ENCODE measurements at regions not wholly inside any gene's neighbourhood (a gene's known extent, or its start where the extent isn't known, plus 50 kb on each side); places are given as distances from the start of the nearest gene placed in this dataset.

DNA sequence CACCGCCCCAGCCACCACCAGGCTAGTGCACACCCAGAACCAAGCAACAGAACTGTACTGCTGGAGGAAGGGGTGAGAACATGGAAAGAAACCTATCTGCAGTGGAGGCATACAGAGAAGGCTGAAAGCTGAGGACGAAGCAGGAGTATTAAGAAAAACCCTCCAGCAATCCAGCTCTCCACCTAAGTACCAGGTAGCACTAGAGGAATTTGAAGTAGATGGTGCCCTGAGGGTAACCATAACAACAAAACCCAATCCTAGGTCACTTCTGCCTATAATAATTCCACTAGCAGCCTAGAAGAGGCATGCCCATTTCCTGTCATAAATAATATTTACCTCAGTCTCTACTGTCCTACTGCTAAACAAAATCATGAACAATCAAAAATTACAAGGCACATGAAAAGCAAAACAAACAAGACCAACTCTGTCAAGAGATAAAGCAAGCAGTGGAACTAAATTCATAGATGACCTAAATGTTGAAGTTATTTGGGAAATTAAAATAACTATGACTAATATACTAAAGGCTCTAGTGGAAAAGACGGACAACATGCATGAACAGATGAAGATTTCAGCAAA lies 51.1 kb downstream of the HYCC1 start:
- DNase-seq (ENCODE audit: low read depth in 2 of 2) = no peak

DNA sequence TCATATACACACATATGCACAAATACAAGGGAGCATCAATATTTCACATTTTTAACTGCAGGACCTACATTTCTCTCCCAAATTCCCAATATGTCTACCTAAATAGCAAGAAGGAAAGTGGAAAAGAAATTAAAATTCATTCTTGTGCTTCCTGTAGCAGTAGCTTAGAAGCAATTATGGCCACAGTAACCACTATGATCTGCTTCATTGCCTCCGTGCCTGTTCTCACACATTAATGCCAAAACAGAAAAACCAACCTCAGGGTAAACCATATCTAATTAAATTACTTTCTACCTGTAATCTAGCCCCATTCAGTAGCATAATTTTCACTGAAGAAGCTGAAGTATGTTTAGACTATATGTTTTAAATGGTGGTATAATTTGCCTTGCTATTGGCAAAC lies 55.2 kb downstream of the HYCC1 start:
- DNase-seq (ENCODE audit: low read depth in 2 of 2) = no peak

DNA sequence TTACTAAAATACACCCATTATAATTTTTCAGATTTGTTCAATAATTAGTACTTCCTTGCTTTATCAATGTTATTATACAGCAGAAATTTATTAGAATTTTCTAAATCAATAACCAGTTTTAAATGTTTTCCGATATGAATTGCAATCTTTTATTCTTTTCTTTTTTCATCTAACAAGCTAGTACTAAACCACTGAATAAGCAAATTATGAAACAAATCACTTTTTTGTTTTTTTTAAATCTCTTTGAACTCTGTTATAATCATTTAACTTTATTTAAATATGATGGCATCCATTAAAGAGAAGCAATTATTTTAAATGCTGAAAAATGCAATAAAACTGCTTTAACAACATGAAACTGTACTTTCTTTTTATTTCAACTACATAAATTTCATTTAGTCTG lies 59.7 kb downstream of the HYCC1 start:
- DNase-seq (ENCODE audit: low read depth in 2 of 2) = no peak

DNA sequence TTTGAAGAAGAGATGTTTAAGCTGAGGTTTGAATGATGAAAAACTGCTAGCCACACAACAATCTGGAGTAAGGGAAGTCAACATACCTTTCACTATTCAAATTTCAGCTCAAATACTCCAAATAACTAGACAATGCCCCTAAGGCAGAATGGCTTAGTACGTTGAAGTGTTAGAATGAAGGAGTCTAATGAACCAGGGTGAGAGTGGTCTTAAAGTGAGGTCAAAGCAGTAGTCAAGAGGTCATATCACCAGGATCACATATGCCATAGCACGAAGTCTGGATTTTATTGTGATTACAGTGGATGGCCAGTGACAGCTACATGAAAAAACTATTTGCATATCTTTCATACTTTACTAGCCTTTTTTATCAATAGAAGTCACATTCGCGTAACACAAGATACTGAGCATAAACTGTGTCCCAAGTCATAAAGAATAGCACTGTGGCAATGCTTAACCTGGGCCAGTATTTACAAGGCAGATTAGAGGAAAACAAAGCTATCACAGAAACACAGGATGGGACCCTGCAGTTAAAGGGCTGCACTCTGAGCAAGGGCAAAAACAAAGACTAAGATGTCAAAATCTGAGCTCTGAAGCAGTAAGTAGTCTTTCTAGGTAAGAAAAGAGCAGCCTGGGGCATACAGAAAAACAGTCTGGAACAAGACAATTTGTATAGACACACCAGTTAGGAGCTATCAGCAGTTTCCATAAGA lies 61.5 kb downstream of the HYCC1 start:
- no peak for DNase-seq (ENCODE audit: low read depth in 2 of 2)

DNA sequence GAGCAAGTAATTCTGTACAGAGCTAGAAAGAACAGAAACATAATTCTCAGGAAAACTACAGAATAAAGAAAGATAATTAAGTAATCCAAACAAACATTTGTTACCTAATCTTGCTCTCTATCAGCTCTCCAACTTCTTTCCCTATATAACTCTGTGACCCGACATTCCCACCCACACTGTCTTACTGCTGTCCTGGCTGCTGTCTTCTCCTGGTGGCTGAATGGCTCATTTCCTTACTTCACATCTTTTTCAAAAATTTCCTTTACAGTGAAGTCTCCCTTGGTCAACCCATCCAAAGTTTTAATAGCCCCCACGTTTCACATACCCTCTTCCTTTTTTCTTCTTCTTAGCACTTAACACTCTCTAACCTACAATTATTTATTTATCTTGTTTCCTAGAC lies 64.0 kb downstream of the HYCC1 start:
- no peak for DNase-seq (ENCODE audit: low read depth in 2 of 2)

DNA sequence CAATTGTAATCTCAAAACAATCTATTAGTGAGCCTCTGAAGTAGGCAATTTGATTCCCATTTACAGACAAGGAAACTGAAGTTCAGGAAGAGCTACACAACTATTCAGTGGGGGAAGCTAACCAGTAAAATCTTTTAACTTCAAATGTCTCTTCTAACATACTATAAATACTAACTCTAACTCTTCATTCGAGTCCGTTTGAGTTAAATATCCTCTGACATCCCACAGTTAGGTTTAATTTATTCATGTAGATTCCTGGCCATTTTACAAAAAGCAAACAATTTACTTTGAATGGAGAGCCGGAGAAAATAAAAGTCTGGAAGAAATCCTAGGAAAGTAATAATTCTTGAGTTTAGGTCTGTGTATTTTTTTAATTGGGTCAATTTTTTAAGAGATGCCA lies 64.7 kb downstream of the HYCC1 start:
- no peak for DNase-seq (ENCODE audit: low read depth in 2 of 2)

DNA sequence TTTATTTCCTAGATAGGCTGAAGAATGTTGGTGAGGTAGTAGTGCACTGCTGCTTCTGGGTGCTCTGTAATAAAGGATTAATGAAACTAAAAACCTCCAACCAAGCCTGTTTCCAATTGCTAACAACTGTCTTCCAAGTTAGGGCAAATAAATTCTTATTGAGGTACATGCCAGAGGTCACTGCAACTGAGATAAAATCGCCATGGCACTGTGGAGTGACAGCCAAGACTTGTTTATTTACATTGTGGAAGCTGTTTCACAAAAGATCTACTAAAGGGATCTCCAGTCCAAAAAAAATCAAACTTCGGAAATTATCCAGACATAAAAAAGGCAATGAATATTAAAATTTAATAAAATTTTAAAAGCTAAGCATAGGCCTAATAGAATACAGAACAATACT lies 65.2 kb downstream of the HYCC1 start:
- no peak for DNase-seq (ENCODE audit: low read depth in 2 of 2)

DNA sequence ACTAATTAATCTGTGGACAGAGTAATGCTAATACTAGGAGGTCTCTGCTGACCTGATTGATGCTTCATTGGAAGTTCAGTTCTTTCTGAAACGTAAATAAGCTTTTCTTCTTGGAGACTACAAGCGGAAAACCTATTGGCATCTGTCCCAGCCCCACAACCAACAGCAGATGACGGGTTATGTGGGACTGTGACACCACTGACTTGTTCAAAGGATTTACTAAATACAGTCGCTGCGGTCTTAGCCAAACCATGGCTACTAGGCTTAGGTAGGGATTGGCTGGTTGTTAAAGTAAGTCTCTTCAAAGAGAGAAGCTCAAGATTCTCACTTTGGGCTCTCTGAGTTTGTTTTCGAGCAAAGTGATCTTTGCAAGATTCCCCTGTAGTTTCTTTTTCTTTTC lies 68.3 kb downstream of the HYCC1 start:
- DNase-seq (ENCODE audit: low read depth in 2 of 2) = no peak

DNA sequence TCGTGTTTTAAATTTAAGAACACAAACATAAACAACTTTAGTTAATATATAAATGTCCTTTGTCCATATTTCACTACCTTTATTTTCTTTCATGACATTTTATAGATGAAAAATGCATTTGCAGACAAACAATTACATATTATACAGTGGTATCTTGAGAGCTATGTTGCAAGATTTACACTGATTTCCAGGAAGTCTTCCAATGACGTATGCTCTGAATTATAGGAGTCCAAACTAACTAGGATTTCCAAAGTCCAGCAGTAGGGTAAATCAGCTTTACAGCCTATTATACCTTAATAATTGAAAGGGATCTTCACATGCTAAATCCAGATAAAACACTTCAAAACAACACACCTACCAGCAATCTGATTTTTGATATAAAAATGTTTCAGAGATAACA lies 69.4 kb downstream of the HYCC1 start:
- DNase-seq (ENCODE audit: low read depth in 2 of 2) = no peak

DNA sequence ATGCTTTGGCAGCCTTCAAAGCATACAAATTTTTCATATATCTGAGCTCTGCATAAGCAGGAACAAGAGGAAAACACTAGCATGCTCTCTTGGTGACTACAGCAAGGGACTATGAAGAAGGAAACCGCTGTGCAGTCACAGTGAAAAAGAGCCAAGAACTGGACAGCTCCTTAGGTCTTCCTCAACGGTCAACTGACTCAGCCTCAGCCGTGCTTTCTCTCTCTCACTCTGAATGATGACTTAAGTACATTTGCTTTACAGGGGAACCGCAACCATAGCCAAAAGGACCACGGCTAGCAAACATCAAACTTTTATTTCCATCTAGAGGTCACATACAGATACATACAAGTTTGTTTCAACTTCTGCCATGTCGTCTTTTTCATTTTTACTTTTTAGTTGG lies 69.9 kb downstream of the HYCC1 start:
- no peak for DNase-seq (ENCODE audit: low read depth in 2 of 2)

DNA sequence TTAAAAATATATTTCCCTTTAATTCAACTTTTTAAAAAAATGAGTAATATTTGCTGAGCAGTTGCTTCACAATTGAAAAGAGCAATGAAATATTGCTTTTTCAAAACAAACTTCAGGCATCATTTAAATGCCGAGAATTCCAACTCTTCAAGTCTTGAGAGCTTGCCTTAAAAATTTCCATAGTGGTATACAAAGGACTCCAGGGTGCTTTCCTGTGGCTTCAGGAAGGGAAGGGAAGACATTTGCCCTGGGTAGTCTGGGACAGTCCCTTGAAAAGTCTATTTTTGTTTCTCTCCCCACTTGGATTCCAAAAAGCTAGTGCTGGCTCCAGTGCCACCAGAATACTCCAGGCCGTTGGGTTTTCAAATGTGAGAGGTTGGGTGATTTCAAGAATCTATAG lies 71.7 kb downstream of the HYCC1 start:
- no peak for DNase-seq (ENCODE audit: low read depth in 2 of 2)

DNA sequence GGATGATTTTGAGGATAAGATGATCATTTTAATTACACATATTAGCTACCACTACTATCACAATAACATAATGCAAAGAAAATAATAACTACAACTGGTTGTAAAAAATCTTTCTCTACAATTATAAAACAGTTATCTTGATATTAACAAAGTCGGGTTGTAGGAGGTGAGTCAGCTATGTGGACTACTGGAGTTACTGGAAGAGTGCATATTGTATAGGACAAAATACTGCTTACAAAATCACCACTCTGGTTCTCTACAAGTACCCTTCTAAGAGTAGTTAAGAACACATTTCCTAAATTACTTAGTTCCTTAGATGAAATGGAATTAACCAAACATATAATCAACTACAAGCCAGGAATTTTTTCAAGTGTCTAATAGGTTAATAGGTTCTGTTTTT lies 74.1 kb downstream of the HYCC1 start:
- DNase-seq (ENCODE audit: low read depth in 2 of 2) = no peak

DNA sequence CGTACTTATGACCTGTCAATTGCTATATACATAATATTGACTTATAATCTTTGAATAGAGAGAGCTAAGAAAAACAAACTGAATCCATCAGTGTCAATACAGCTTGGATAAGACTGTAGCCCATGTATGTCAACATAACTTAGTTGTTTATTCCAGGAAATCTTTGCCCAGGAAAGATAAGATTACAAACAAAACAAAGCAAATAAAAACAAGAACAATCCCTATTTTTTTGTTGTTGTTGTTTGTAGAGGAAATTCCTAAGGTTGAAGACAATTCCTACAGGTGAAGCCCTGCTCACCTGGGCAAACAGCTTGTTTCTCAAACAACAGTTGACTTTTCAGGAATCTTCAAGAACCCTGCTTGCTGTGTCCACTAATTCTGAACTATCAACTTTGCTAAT lies 76.0 kb downstream of the HYCC1 start:
- DNase-seq (ENCODE audit: low read depth in 2 of 2) = no peak

DNA sequence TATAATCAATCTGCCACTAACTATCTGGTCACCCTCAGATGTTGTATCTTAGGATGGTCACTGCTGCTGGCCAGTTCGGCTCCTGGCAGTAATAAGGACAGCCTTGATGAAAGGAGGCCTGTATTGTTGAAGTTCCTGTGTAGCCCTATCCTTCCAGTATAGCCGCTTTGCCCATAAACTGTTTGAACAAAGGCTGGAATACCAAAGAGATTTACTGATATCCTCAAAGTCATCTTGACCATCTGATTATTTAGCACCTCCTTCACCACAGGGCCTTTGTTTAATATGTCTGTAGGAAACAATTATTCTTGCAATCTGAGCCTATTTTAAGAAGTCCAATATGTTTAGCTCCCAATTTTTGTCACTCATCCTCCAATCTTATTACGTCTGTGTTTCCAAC lies 77.7 kb downstream of the HYCC1 start:
- DNase-seq (ENCODE audit: low read depth in 2 of 2) = no peak

DNA sequence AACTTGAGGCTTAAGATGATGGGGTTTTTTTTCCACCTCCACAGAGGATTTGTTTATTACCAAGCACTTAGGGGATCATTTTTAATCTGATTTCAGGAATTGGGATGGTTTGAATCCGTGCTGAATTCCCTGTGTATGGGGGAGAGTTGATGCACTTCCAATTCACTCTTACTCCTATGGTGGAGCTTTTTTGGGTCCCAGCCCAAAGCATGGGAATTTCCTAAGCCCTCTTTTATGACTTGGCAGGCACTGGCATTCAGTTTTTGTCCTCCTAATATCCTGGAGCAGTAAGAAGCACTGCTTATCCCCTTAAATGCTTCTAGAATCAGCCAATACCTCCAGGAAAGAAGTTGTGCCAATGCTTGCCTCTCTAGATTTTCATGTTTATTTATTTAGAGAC lies 78.7 kb downstream of the HYCC1 start:
- no peak for DNase-seq (ENCODE audit: low read depth in 2 of 2)

DNA sequence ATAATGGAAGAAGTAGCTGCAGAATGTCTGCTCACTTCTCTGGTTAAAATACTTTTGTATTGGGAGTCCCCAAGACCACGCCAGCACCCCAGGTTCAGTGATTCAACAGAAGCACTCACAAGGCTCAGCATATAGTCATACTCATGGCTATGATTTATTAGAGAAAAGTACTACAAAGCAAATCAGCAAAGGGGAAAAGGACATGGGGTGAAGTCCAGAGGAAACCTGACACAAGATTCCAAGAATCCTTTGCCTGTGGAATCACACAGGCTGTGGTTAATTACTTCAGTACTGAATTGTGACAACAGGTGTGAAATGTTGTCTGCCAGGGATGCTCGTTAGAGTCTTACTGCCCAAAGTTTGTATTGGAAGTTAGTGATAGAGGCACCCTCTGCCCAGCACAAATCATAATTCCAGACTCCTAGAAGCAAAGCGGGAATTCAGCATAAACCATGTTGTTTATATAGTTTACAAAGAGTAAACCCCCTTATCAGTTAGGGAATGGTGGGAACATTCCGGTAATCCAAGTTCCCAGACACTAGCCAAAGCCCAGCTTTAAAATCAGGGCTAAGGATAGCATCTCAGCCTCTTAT lies 79.4 kb downstream of the HYCC1 start:
- DNase-seq (ENCODE audit: low read depth in 2 of 2) = no peak

DNA sequence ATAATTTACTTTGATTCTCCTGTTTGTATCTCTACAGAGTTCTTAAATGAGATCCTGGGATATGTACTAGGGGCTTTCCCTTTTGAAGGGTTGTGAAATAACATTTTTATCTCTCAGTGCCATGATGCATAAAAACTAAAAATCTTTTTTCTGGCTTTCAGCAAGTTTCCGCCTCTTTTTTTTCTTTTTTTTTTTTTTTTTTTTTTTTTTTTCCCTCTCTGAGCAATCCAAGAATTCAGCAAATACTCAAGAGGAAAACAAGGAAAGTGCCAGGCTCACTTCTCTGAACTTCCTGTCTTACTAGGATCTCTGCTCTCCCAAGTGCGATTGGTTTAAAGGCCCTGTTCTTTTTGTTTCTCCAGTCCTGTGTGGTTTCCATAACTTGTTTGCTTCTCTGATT lies 79.9 kb downstream of the HYCC1 start:
- DNase-seq (ENCODE audit: low read depth in 2 of 2) = no peak

DNA sequence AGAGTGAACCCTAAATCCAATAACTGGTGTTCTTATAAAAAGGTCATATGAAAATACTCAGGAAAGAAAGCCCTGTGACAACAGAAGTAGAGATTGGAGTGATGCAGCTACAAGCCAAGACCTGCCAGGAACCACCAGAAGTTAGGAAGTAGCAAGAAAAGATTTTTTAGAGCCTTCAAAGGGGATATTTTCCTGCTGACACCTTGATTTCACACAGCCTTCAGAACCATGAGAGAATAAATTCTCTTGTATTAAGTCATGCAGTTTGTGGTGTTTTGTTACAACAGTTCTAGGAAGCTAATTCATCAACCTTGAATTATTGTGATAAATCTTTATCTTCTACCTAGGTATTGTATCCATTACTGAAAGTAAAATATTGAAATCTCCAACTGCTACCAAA lies 81.0 kb downstream of the HYCC1 start:
- no peak for DNase-seq (ENCODE audit: low read depth in 2 of 2)

DNA sequence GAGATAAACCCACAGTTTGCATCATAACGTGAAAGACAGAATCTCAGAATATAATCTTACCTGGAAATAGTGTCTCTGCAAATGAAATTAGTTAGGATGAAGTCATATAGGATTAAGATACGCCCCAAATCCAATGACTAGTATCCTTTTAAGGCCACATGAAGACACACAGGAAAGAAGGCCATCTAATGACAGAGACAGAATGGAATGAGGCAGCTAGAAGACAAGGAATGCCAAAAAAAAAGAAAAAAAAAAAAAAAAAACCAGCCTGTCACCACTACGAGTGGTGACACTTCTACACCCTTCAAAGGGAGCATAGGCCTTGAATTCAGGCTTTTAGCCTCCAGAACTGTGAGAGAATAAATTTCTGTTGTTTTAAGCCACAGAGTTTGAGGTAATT lies 82.9 kb downstream of the HYCC1 start:
- DNase-seq (ENCODE audit: low read depth in 2 of 2) = no peak

DNA sequence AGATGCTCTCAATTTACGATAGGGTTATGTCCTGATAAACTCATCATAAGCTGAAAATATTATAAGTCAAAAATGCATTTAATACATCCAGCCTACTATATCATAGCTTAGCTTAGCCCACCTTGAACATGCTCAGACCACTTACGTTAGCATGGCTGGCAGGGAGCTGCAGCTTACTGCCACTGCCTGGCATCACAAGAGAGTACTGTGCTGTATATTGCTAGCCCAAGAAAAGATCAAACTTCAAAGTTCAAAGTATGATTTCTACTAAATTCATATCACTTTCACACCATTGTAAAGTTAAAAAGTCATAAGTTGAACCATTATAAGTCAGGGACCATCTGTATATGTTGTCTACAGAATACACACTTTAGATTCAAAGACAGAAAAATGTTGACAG lies 91.6 kb downstream of the HYCC1 start:
- DNase-seq (ENCODE audit: low read depth in 2 of 2) = no peak

DNA sequence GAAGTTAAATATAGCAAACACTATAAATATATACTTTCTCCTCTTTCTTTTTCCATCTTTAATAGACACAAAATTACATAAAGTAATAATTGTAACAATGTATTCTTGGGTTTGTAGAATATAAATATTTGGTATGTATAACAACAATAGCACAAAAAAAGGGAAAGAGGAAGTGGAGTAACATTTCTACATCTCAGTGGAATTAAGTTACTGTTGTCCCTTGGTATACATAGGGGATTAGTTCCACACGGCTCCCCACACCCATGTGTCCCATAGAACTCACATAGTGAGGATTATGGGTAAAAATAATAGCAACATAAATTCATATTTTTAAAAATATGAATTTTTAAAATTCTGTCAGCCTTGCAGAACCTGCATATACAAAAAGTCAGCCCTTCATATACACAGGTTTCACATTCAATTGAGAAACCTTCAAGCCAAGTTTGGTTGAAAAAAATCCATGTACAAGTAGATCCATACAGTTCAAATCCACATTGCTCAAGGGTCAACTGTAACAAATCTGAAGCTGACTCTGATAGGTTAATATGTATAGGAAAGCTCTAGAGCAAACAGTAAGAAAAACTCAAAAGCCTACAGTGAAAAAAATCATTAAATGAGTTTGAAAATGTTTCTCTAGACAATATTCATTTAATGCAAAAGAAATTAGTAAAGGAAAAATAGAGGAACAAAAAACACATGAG lies 92.4 kb downstream of the HYCC1 start:
- no peak for DNase-seq (ENCODE audit: low read depth in 2 of 2)

DNA sequence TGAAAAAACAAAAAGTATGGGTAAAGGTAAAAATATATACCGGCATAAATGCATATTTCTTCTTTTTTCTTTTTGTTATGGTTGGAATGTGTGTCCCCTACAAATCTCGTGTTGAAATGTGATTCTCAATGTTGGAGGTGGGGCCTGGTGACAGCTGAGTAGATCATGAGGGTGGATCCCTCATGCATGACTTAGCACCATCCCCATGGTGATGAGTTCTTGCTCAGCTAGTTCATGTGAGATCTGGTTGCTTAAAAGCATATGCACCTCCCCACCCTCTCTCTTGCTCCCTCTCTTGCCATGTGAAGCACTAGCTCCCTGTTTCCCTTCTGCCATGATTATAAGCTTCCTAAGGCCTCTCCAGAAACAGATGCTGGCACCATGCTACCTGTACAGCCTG lies 93.3 kb downstream of the HYCC1 start:
- DNase-seq (ENCODE audit: low read depth in 2 of 2) = no peak

DNA sequence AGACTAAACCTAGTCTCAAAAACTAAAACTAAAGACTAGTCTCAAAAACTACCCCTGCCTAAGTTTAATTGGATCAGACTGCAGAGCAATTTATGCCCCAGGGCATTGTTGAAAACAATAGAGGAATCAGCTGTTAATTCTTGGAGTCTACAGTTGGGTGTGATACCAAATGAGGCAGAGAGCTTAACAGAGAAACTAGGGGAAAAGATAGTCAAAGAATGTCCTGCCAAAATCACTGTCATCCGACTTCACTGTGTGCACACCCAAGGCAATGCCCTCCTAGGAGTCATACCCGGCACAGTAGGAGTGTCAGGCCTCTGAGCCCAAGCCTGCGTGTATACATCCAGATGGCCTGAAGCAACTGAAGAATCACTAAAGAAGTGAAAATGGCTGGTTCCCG lies 90.5 kb upstream of the TOMM7 start:
- no peak for DNase-seq (ENCODE audit: low read depth in 2 of 2)

Measured in stimulated activated CD8-positive, alpha-beta memory T cell treated with anti-CD3 and anti-CD28 coated beads, Interleukin-15, amount 100 ng/mL, for 4 hours (primary cell).